Adrenal gland (tissue), 5 donors: ENCODE measurements at regions not wholly inside any gene's neighbourhood (a gene's known extent, or its start where the extent isn't known, plus 50 kb on each side); places are given as distances from the start of the nearest gene placed in this dataset.

Source experiments
- CTCF ChIP-seq, 6 experiments: fragments of 450-650 bp in 4 of 6; fragments of 200-600 bp in 2 of 6; sonication (generic) in 1 of 6; IDR thresholded peaks; 1 replicate in 5 of 6; 2 replicates in 1 of 6; pipeline versions ENCODE4 v1.5.1 to v1.8.0; 2016 to 2021; ENCODE audit warnings: antibody characterized with exemption in 6 of 6, mild to moderate bottlenecking in 2 of 6, moderate library complexity in 1 of 6
- POLR2A ChIP-seq, 2 donors: fragments of 450-650 bp; IDR thresholded peaks; one replicate each; pipeline ENCODE4 v1.6.1; 2017; ENCODE audit warnings: antibody characterized with exemption in 2 of 2, mild to moderate bottlenecking in 2 of 2, moderate library complexity in 1 of 2
- donor health status: DM: no; HTN: no; CAD: no.

GRCh38 chr5:21689587-21689986 is 1163.6 kb downstream of the CDH12 start:
- TF ChIP-seq CTCF (IDR thresholded peaks at IDR 0.05) (no peak), POLR2A (IDR thresholded peaks at IDR 0.05) (no peak)
